ENCODE measurements at regions not wholly inside any gene's neighbourhood (a gene's known extent, or its start where the extent isn't known, plus 50 kb on each side); places are given as distances from the start of the nearest gene placed in this dataset.

DNA sequence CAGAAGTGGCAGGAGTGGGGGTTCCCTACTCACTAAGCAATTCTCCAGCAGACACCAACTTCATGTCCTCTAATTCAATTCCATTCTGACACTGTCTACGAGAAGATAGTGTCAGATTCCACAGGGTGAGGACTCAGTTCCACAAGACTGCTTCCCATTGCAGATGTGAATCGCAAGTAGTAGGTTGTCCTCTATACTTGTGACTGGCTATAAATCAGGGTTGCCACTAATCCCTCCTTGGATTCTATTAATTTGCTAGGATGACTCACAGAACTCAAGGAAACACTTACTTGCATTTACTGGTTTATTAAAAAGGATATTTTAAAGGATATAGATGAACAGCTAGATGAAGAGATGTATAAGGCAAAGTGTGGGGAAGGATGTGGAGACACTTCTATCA, 184.1 kb upstream of the ACVR2A start:
- intact Hi-C loops (cut with DNase I), result no loop called here
- Histone ChIP-seq H3K9me3 (no peaks in the 10 kb centered on the region), H3K27me3 (no peaks in the 10 kb centered on the region), H3K36me3 (no peaks in the 10 kb centered on the region), H3K4me3 (no peak overlapping the region), H3K27ac (no peak overlapping the region), H3K4me1 (peaks cover 0 to 4% of the 10 kb centered on the region in 2 donors)
- ATAC-seq (no peak), DNase-seq (no peak)
- no peak for TF ChIP-seq CTCF (IDR thresholded peaks at IDR 0.05)

DNA sequence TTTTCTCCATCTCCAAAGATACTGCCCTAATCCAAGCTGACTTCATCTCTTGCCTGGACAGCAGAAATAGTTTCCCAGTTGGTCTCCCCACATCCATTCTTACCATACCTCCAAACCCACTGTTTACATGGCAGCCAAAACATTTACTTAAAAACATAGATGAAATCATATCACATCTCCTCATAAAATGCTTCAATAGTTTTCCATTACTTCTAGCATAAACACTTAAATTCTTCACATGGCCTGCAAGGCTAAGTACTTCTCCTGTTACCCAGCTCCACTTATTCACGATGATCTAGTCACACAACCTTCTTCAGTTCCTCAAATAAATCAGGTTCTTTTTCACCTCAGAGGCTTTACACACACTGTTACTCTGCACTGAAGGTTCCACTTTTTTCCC, 185.8 kb upstream of the ACVR2A start:
- Histone ChIP-seq H3K4me1 (peaks cover 0 to 4% of the 10 kb centered on the region in 2 donors), H3K9me3 (no peaks in the 10 kb centered on the region), H3K27ac (no peak overlapping the region), H3K4me3 (no peak overlapping the region), H3K27me3 (no peaks in the 10 kb centered on the region), H3K36me3 (no peaks in the 10 kb centered on the region)
- ATAC-seq (no peak), DNase-seq (no peak)
- no peak for TF ChIP-seq CTCF (IDR thresholded peaks at IDR 0.05)
- intact Hi-C loops (cut with DNase I), result no loop called here

GRCh38 chr2:147657086-147658000, 187.5 kb upstream of the ACVR2A start:
- no peak overlapping the region for H3K27ac ChIP-seq
- intact Hi-C loops (cut with DNase I), result no loop called here
- no peak for TF ChIP-seq CTCF (IDR thresholded peaks at IDR 0.05)
- no peak for DNase-seq
- ATAC-seq, result no peak
- no peaks in the 10 kb centered on the region for H3K4me1 ChIP-seq
- H3K27me3 ChIP-seq, result no peaks in the 10 kb centered on the region
- H3K9me3 ChIP-seq, result no peaks in the 10 kb centered on the region
- H3K36me3 ChIP-seq, result no peaks in the 10 kb centered on the region
- no peak overlapping the region for H3K4me3 ChIP-seq

DNA sequence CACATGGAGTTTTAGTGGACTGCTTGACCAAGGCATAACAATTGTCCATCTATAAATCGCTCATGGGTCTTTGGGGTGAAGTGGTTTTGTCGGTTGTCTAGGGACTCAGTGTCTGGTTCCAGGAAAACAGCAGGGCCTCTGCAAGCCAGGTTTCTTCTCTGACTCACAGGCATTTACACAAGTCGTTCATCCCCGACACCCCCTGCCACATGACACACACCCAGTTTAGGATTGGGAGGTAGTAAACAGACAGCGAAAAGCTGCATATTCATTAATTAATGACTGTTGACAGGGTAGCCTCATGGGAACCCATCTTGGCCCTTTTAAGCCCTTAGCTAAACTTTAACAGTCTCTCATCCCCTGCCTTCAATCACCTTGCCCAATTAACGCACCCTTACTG, 194.8 kb upstream of the ACVR2A start:
- intact Hi-C loops (cut with DNase I), result no loop called here
- ATAC-seq (no peak), DNase-seq (no peak)
- Histone ChIP-seq H3K4me1 (no peaks in the 10 kb centered on the region), H3K4me3 (no peak overlapping the region), H3K27me3 (no peaks in the 10 kb centered on the region), H3K36me3 (no peaks in the 10 kb centered on the region), H3K27ac (no peak overlapping the region), H3K9me3 (no peaks in the 10 kb centered on the region)
- TF ChIP-seq CTCF (IDR thresholded peaks at IDR 0.05), result no peak

GRCh38 chr2:147649286-147649685, 195.5 kb upstream of the ACVR2A start:
- Histone ChIP-seq H3K27ac (no peak overlapping the region), H3K36me3 (no peaks in the 10 kb centered on the region), H3K4me1 (no peaks in the 10 kb centered on the region), H3K27me3 (no peaks in the 10 kb centered on the region), H3K4me3 (no peak overlapping the region), H3K9me3 (no peaks in the 10 kb centered on the region)
- TF ChIP-seq CTCF (IDR thresholded peaks at IDR 0.05), result no peak
- ATAC-seq (no peak), DNase-seq (peak in 1 of 4 donors; percentile 42)
- intact Hi-C loops (cut with DNase I), result no loop called here

Data from left lung (tissue), 4 donors.